ENCODE measurements at regions not wholly inside any gene's neighbourhood (a gene's known extent, or its start where the extent isn't known, plus 50 kb on each side); places are given as distances from the start of the nearest gene placed in this dataset.

DNA sequence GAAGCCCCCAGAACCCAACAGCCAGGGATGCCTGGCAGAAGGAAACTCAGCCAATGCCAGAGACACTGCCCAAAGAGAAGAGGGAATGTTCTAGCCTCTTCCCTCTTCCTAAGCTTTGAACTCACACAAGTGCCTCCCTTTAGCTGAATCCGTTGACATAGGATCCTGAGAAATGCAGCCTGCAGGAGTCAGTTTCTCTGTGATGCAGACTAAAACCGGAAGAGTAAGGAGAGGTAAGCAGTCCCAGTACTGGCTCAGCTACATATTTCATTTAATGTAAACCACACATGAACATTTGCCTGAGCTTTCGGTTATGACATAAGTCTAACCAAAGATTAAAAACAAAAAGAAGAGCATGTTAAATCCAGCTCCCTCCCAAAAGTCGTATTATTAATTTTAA, 768.7 kb downstream of the TBL1XR1 start:
- WGBS, 4 donors, result 47 to 62% (median 58%) methylated on average over 4 of the region's 4 CpGs
- intact Hi-C loops (cut with DNase I), result no loop called here

GRCh38 chr3:176426371-176426770, 770.9 kb downstream of the TBL1XR1 start:
- Histone ChIP-seq H3K4me1 (replicated peaks in 1 of 2) (no peaks in the 10 kb centered on the region), H3K27me3 (no peaks in the 10 kb centered on the region), H3K9me3 (replicated peaks in 1 of 3) (no peaks in the 10 kb centered on the region), H3K36me3 (replicated peaks in 1 of 2) (no peaks in the 10 kb centered on the region), H3K27ac (no peak overlapping the region), H3K4me3 (no peak overlapping the region)
- TF ChIP-seq, protein P1, sequence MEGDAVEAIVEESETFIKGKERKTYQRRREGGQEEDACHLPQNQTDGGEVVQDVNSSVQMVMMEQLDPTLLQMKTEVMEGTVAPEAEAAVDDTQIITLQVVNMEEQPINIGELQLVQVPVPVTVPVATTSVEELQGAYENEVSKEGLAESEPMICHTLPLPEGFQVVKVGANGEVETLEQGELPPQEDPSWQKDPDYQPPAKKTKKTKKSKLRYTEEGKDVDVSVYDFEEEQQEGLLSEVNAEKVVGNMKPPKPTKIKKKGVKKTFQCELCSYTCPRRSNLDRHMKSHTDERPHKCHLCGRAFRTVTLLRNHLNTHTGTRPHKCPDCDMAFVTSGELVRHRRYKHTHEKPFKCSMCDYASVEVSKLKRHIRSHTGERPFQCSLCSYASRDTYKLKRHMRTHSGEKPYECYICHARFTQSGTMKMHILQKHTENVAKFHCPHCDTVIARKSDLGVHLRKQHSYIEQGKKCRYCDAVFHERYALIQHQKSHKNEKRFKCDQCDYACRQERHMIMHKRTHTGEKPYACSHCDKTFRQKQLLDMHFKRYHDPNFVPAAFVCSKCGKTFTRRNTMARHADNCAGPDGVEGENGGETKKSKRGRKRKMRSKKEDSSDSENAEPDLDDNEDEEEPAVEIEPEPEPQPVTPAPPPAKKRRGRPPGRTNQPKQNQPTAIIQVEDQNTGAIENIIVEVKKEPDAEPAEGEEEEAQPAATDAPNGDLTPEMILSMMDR (IDR thresholded peaks at IDR 0.05), result no peak
- no peak for TF ChIP-seq POLR2A (IDR thresholded peaks at IDR 0.05)
- intact Hi-C loops (cut with DNase I), result no loop called here
- DNase-seq, result no peak

More for the DNA sequence above, 768.7 kb downstream of the TBL1XR1 start:
- Histone ChIP-seq H3K4me3 (no peak overlapping the region), H3K27me3 (no peaks in the 10 kb centered on the region), H3K9me3 (replicated peaks in 1 of 3) (no peaks in the 10 kb centered on the region), H3K4me1 (replicated peaks in 1 of 2) (no peaks in the 10 kb centered on the region), H3K36me3 (replicated peaks in 1 of 2) (no peaks in the 10 kb centered on the region), H3K27ac (no peak overlapping the region)
- TF ChIP-seq POLR2A (IDR thresholded peaks at IDR 0.05), result no peak
- TF ChIP-seq, protein P1 (IDR thresholded peaks at IDR 0.05), result no peak
- DNase-seq, result no peak

GRCh38 chr3:176416870-176417269, 780.4 kb downstream of the TBL1XR1 start:
- no peak for TF ChIP-seq POLR2A (IDR thresholded peaks at IDR 0.05)
- TF ChIP-seq, protein P1 (IDR thresholded peaks at IDR 0.05), result no peak
- no peaks in the 10 kb centered on the region for H3K27me3 ChIP-seq
- intact Hi-C loops (cut with DNase I), result no loop called here
- no peak for DNase-seq
- no peaks in the 10 kb centered on the region for H3K36me3 ChIP-seq (replicated peaks in 1 of 2)
- no peak overlapping the region for H3K27ac ChIP-seq
- 64 to 83% (median 74%) methylated on average over 3 of the region's 3 CpGs for WGBS, 4 donors
- no peaks in the 10 kb centered on the region for H3K4me1 ChIP-seq (replicated peaks in 1 of 2)
- no peak overlapping the region for H3K4me3 ChIP-seq
- no peaks in the 10 kb centered on the region for H3K9me3 ChIP-seq (replicated peaks in 1 of 3)

GRCh38 chr3:176415661-176416295, 781.5 kb downstream of the TBL1XR1 start:
- no peaks in the 10 kb centered on the region for H3K27me3 ChIP-seq
- H3K9me3 ChIP-seq (replicated peaks in 1 of 3), result no peaks in the 10 kb centered on the region
- 61 to 67% (median 63%) methylated on average over 4 of the region's 4 CpGs for WGBS, 4 donors
- no peak overlapping the region for H3K27ac ChIP-seq
- H3K36me3 ChIP-seq (replicated peaks in 1 of 2), result no peaks in the 10 kb centered on the region
- H3K4me3 ChIP-seq, result no peak overlapping the region
- DNase-seq, result no peak
- no peak for TF ChIP-seq POLR2A (IDR thresholded peaks at IDR 0.05)
- TF ChIP-seq, protein P1 (IDR thresholded peaks at IDR 0.05), result no peak
- intact Hi-C loops (cut with DNase I), result no loop called here
- H3K4me1 ChIP-seq (replicated peaks in 1 of 2), result no peaks in the 10 kb centered on the region
